ENCODE measurements at regions not wholly inside any gene's neighbourhood (a gene's known extent, or its start where the extent isn't known, plus 50 kb on each side); places are given as distances from the start of the nearest gene placed in this dataset.
"Not testable (repeated sequence)": the region's sequence is repeated elsewhere in the genome, so short reads cannot be mapped to it uniquely, and the experiment has no call there.

- peaks cover 4% of the 10 kb centered on the region for H3K4me1 ChIP-seq
- H3K27ac ChIP-seq (replicated peaks), result no peak overlapping the region
- no peaks in the 10 kb centered on the region for H3K27me3 ChIP-seq (ENCODE audit: low read depth)
- H3K36me3 ChIP-seq, result no peaks in the 10 kb centered on the region
- intact Hi-C loops (cut with micrococcal nuclease), result no loop called here
- no peak for TF ChIP-seq CTCF (IDR thresholded peaks at IDR 0.05; ENCODE audit: borderline replicate concordance)
- H3K9me3 ChIP-seq (replicated peaks), result no peaks in the 10 kb centered on the region
- no peak for DNase-seq
- no peak overlapping the region for H3K4me3 ChIP-seq
These were observed 76.1 kb upstream of the PNPLA4 start for GRCh38 chrX:8003147-8003883.

- no peaks in the 10 kb centered on the region for H3K9me3 ChIP-seq (replicated peaks)
- no peaks in the 10 kb centered on the region for H3K36me3 ChIP-seq
- intact Hi-C loops (cut with micrococcal nuclease), result loop anchor here (5.0 kb wide), 1 partner anchor 740 kb away; no protein-coding TSS in a partner anchor
- H3K27ac ChIP-seq (replicated peaks), result no peak overlapping the region
- no peak for TF ChIP-seq CTCF (IDR thresholded peaks at IDR 0.05; ENCODE audit: borderline replicate concordance)
- H3K4me1 ChIP-seq, result no peaks in the 10 kb centered on the region
- H3K4me3 ChIP-seq, result no peak overlapping the region
- DNase-seq, result no peak
- no peaks in the 10 kb centered on the region for H3K27me3 ChIP-seq (ENCODE audit: low read depth)
These were observed 69.6 kb upstream of the PNPLA4 start for GRCh38 chrX:7996851-7997250.

- intact Hi-C loops (cut with micrococcal nuclease), result loop anchor here (5.0 kb wide), 1 partner anchor 741 kb away; no protein-coding TSS in a partner anchor
- no peaks in the 10 kb centered on the region for H3K9me3 ChIP-seq (replicated peaks)
- no peaks in the 10 kb centered on the region for H3K4me1 ChIP-seq
- no peak overlapping the region for H3K4me3 ChIP-seq
- TF ChIP-seq CTCF (IDR thresholded peaks at IDR 0.05; ENCODE audit: borderline replicate concordance), result peak; percentile 65
- no peak for DNase-seq
- no peaks in the 10 kb centered on the region for H3K36me3 ChIP-seq
- no peaks in the 10 kb centered on the region for H3K27me3 ChIP-seq (ENCODE audit: low read depth)
- no peak overlapping the region for H3K27ac ChIP-seq (replicated peaks)
These were observed 69.2 kb upstream of the PNPLA4 start for GRCh38 chrX:7996414-7996813.

- Histone ChIP-seq H3K27me3 (ENCODE audit: low read depth) (no peaks in the 10 kb centered on the region), H3K36me3 (no peaks in the 10 kb centered on the region), H3K4me3 (no peak overlapping the region), H3K4me1 (no peaks in the 10 kb centered on the region), H3K27ac (replicated peaks) (no peak overlapping the region), H3K9me3 (replicated peaks) (no peaks in the 10 kb centered on the region)
- intact Hi-C loops (cut with micrococcal nuclease), result no loop called here
- TF ChIP-seq CTCF (IDR thresholded peaks at IDR 0.05; ENCODE audit: borderline replicate concordance), result no peak
- DNase-seq, result no peak
These were observed 66.7 kb upstream of the PNPLA4 start for GRCh38 chrX:7993873-7994272.

GRCh38 chrX:7988013-7988759 is 61.0 kb upstream of the PNPLA4 start:
- DNase-seq; intact Hi-C loops (cut with micrococcal nuclease); H3K4me3 ChIP-seq; H3K9me3 ChIP-seq (replicated peaks); H3K36me3 ChIP-seq; H3K4me1 ChIP-seq; H3K27me3 ChIP-seq (ENCODE audit: low read depth); H3K27ac ChIP-seq (replicated peaks): not testable (repeated sequence)
